RWPE2 (cell line): ENCODE measurements at regions not wholly inside any gene's neighbourhood (a gene's known extent, or its start where the extent isn't known, plus 50 kb on each side); places are given as distances from the start of the nearest gene placed in this dataset.

Experiments used
- ATAC-seq: fragments of 200-7000 bp; cut with Tn5 transposase; 3 replicates; pipeline ENCODE4 v1.9.1; 2021; ENCODE audit warnings: low read depth
- DNase-seq: peaks from one replicate; pipeline ENCODE4 v3.0.0-alpha.2; 2020; ENCODE audit warnings: low spot score
- H3K27ac ChIP-seq: fragments of 450-650 bp; 2 replicates; pipeline ENCODE4 v1.5.1; 2017; ENCODE audit warnings: mild to moderate bottlenecking; ENCODE audit not compliant: poor library complexity, severe bottlenecking
- H3K27me3 ChIP-seq: fragments of 250-450 bp; sonication (Bioruptor Pico); 2 replicates; pipeline ENCODE4 v1.5.1; 2021; ENCODE audit warnings: mild to moderate bottlenecking, moderate library complexity; ENCODE audit not compliant: insufficient read depth, poor library complexity, severe bottlenecking
- H3K36me3 ChIP-seq: fragments of 250-450 bp; sonication (Bioruptor Pico); 2 replicates; pipeline ENCODE4 v1.5.1; 2020; ENCODE audit warnings: low read depth, mild to moderate bottlenecking, moderate library complexity
- H3K4me1 ChIP-seq: fragments of 250-450 bp; sonication (Bioruptor Pico); 2 replicates; pipeline ENCODE4 v1.5.1; 2021; ENCODE audit warnings: mild to moderate bottlenecking, moderate library complexity; ENCODE audit not compliant: insufficient read depth, poor library complexity, severe bottlenecking
- H3K4me3 ChIP-seq: fragments of 250-450 bp; sonication (Bioruptor Pico); 2 replicates; pipeline ENCODE4 v1.5.1; 2021; ENCODE audit warnings: mild to moderate bottlenecking, moderate library complexity; ENCODE audit not compliant: severe bottlenecking
- H3K9me3 ChIP-seq: fragments of 250-450 bp; sonication (Bioruptor Pico); 2 replicates; pipeline ENCODE4 v1.5.1; 2021; ENCODE audit warnings: mild to moderate bottlenecking, moderate library complexity; ENCODE audit not compliant: severe bottlenecking
- TF ChIP-seq, protein P1 (sequence below): fragments of 450-650 bp; IDR thresholded peaks from one replicate; pipeline ENCODE4 v1.5.1; 2017; ENCODE audit warnings: mild to moderate bottlenecking, moderate library complexity; ENCODE audit not compliant: poor library complexity, severe bottlenecking

DNA sequence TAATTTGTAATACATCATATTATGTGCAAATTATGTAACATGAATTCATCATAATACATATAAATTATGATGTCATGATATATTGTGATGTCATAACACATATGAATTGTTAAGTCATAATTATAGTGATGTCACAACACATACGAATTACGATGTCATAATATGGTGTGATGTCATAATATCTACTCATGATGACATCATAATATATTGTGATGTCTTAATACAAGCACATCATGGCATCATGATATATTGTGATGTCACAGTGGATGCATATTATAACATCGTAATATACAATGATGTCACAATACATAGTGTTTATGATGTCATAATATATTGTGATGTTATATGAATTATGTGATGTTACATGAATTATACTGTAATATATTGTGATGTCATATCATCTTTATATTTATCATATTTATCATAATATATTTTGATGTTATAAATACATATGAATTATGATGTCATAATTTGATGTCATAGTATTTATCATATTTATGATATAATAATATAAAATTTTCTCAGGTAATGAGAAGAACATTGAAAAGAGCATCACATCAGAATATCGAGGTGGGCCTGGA lies 1793.0 kb downstream of the TP53TG3F start:
- no peaks in the 10 kb centered on the region for H3K27me3 ChIP-seq
- H3K36me3 ChIP-seq: no peaks in the 10 kb centered on the region
- no peak for ATAC-seq
- H3K4me3 ChIP-seq: no peak overlapping the region
- no peak for DNase-seq
- no peak overlapping the region for H3K27ac ChIP-seq
- TF ChIP-seq, protein P1, sequence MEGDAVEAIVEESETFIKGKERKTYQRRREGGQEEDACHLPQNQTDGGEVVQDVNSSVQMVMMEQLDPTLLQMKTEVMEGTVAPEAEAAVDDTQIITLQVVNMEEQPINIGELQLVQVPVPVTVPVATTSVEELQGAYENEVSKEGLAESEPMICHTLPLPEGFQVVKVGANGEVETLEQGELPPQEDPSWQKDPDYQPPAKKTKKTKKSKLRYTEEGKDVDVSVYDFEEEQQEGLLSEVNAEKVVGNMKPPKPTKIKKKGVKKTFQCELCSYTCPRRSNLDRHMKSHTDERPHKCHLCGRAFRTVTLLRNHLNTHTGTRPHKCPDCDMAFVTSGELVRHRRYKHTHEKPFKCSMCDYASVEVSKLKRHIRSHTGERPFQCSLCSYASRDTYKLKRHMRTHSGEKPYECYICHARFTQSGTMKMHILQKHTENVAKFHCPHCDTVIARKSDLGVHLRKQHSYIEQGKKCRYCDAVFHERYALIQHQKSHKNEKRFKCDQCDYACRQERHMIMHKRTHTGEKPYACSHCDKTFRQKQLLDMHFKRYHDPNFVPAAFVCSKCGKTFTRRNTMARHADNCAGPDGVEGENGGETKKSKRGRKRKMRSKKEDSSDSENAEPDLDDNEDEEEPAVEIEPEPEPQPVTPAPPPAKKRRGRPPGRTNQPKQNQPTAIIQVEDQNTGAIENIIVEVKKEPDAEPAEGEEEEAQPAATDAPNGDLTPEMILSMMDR: no peak
- peaks cover 9% of the 10 kb centered on the region for H3K9me3 ChIP-seq
- H3K4me1 ChIP-seq: no peaks in the 10 kb centered on the region

DNA sequence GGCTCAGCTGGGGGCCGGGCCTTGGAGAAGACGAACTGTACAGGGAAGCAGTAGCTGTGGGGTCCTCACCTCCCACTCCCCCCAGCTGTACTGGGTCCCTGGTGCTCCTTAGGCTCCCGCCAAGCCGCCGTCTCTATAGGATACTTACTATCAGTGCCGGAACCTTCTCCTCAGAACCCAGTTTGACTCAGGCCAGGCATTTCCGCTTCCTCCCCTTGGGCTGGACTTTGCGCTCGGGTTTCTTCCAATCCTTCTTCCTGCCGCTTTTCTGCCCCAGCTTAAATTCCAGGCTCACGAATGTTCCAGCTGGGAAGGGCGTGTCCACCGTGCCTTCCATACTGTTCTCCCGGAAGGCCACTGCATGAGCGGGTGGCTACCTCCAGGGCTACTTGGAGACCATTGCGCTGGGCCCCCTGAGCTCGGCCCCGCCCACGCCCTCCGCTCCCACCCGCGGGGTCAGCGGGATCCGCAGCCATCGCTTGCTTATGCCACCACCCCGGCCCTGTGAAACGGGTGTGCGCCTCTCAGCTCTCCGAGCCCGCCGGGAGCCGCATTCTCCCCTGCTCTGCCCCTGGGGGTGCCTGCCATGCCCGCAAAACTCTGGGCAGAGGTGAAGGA lies 1795.9 kb downstream of the TP53TG3F start:
- H3K36me3 ChIP-seq: no peaks in the 10 kb centered on the region
- ATAC-seq (no peak), DNase-seq (no peak)
- H3K4me1 ChIP-seq: no peaks in the 10 kb centered on the region
- H3K9me3 ChIP-seq: peaks cover 9% of the 10 kb centered on the region
- no peak overlapping the region for H3K4me3 ChIP-seq
- H3K27me3 ChIP-seq: no peaks in the 10 kb centered on the region
- H3K27ac ChIP-seq: no peak overlapping the region
- TF ChIP-seq, protein P1: no peak

DNA sequence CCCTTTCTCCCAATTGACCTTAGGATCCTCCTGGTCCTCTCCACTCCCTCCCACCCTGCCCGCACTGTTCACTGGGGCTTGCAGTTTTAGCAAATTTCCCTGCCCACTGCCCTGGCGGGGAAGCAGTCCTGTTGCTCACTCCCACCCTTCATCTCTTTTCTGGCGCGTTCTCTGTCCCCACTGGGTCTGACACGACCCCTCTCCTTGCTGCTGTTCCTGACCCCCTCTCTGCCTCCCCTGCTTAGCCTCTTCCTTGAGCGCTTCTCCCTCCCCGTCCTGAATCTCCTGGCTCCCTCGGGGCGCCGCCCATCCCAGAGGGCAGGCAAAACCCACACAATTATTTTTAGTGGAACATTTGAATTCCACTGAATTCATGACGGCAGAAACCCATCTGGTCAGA lies 1796.4 kb downstream of the TP53TG3F start:
- H3K9me3 ChIP-seq: peaks cover 9% of the 10 kb centered on the region
- no peaks in the 10 kb centered on the region for H3K4me1 ChIP-seq
- no peak for ATAC-seq
- no peaks in the 10 kb centered on the region for H3K36me3 ChIP-seq
- no peak for DNase-seq
- H3K4me3 ChIP-seq: no peak overlapping the region
- no peak overlapping the region for H3K27ac ChIP-seq
- TF ChIP-seq, protein P1: no peak
- no peaks in the 10 kb centered on the region for H3K27me3 ChIP-seq

DNA sequence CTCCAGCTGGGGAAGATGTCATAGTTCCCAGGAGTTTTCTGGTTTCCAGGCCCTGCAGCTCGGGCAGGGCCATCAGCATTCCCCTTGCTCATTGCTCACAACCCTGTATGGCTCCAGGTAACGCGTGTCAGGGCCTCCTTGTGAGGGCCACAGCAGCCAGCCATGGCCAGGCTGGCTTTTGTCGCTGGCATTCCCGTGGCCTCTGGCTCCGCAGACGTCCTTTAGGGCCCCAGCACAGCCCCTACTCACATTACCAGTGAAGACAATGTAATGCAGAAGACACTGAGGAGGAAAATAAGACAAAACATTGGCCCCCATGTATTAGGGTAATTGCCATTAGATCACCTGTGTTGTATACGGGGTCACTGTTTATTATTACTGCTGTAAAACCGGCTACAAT lies 1799.0 kb downstream of the TP53TG3F start:
- Histone ChIP-seq H3K4me3 (no peak overlapping the region), H3K27ac (no peak overlapping the region), H3K27me3 (no peaks in the 10 kb centered on the region), H3K4me1 (no peaks in the 10 kb centered on the region), H3K9me3 (peaks cover 10% of the 10 kb centered on the region), H3K36me3 (no peaks in the 10 kb centered on the region)
- ATAC-seq (no peak), DNase-seq (no peak)
- TF ChIP-seq, protein P1: no peak

DNA sequence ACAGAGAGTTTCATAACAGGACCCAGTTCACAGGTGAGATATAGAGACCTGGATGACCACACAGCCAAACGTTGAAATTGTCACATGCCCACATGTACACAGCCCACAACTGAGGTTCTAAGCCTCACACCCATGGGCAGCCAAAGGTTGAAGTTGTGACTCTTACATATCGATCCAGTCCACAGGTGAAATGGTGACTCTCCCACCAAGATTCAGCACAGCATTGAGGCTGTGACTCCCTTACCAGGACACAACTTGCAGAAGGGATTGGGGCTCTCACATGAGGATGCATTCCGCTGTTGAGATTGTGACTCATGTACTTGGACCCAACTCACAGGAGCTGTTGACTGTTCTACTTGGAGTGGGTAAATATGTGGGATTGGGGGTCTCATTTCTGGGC lies 1836.4 kb downstream of the TP53TG3F start:
- ATAC-seq: no peak
- Histone ChIP-seq H3K36me3 (no peaks in the 10 kb centered on the region), H3K9me3 (no peaks in the 10 kb centered on the region), H3K4me3 (no peak overlapping the region), H3K27me3 (no peaks in the 10 kb centered on the region), H3K27ac (no peak overlapping the region), H3K4me1 (peaks cover 11% of the 10 kb centered on the region)
- DNase-seq: no peak
- TF ChIP-seq, protein P1: no peak
